ENCODE measurements at regions not wholly inside any gene's neighbourhood (a gene's known extent, or its start where the extent isn't known, plus 50 kb on each side); places are given as distances from the start of the nearest gene placed in this dataset.
"Not testable (repeated sequence)": the region's sequence is repeated elsewhere in the genome, so short reads cannot be mapped to it uniquely, and the experiment has no call there.

DNA sequence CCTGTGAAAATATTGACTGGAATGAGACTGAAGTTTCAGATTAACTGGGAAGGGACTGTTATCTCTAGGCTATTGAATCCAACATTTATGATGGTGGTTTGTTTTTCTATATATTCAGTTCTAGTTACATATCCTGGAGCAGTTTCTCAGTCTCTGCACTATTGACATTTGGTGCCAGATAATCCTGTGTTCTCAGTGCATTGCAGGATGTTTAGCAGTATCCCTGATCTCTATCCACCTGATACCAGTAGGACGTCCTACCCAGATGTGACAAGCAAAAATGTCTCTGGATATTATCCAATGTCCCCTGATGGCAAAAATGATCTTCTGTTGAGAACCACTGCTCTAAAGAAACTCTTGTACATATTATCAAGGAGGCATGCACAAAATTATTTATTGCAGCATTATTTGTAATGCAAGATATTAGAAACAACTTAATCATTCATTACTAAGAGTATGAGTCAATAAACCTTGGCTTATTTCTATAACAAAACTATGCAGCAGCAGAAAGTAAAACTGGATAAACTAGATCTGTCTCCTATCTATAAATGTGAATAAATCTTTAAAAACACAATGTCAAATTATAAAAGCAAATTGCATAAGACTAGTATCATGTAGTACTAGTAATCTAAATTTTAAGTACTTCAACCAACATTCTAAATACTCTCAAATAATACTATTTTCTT, 369.3 kb upstream of the RND3 start:
- DNase-seq (ENCODE audit: low read depth), result no peak

GRCh38 chr2:150853263-150853662, 365.8 kb upstream of the RND3 start:
- no peak for DNase-seq (ENCODE audit: low read depth)

DNA sequence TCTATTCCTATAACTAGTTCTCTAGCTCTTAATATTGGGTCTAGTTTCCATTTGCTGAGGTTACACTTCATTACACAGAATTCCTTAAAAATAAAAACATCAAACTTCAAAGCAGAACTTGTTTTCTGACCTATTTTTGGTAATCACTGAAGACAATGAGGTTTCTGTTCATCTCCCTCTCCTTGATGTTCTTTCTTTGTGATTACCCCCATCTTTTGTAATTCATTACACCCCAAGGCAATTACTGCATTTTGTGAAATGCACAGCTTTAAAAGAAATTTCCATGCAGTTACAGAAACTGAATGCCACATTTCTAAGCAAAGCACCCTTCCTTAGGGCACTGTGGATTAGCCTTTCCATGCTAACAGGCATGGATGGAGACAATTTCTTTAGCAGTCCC, 363.2 kb upstream of the RND3 start:
- DNase-seq (ENCODE audit: low read depth), result no peak

DNA sequence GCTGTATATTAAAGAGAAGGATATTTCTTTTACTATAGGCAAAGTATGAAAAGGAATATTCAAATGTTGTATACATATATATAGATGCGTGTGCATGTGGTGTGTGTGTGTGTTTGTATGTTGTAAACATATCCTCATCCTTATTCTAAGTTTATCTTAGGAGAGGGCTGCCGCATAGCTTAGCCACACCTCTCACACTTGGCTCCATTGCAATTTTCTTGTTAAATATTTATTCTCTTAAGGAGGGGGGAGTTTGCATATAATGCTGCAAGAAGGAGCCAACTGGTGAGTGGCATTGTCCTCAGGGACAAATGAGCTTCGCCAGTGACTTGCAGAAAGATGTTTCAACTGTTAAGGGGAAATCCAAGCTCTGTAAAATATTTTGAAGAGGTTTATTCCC, 360.1 kb upstream of the RND3 start:
- peak; percentile 27 for DNase-seq (ENCODE audit: low read depth)

DNA sequence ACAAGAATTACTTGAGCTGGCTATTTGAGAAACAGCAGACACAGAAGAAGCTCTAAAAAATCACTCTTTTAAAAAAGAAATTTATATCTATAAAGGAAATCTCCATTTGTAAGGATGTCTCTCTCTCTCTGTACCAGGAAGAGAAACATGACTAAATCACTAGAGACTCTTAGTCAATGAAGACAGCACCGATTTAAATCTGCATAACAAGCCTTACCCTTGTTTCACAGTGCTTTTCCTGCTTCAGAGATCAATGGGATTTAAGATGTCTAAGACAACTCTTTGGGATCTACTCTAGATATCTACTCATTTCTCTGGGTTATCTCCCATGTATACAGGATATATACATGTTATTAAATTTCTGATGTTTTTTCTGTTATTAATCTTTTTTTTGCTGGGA, 359.2 kb upstream of the RND3 start:
- DNase-seq (ENCODE audit: low read depth), result no peak

DNA sequence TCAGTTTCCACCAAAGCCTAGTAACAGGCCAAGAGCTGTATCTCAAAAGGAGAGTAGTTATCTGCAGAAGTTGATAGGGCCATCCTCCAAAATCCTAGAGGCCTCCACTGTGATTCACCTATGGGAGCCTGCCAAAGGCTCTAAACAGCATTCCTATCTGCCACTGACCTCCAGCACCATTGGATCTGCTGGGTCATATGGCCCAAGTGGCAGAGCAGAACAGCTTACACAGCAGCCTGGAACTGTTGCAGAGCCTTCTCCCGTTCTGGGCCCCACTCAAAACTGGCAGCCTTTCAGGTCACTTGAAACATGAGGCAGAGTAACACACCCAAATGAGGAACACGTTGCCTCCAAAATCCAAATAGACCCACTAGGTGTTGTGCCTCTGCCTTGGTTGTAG, 345.2 kb upstream of the RND3 start:
- no peak for DNase-seq (ENCODE audit: low read depth)

GRCh38 chr2:150824118-150824517, 336.7 kb upstream of the RND3 start:
- DNase-seq (ENCODE audit: low read depth), result no peak

- DNase-seq (ENCODE audit: low read depth), result no peak
Measured at GRCh38 chr2:150817422-150817821, 330.0 kb upstream of the RND3 start.

GRCh38 chr2:150812664-150813367, 325.3 kb upstream of the RND3 start:
- DNase-seq (ENCODE audit: low read depth), result no peak

GRCh38 chr2:150812066-150812465, 324.6 kb upstream of the RND3 start:
- no peak for DNase-seq (ENCODE audit: low read depth)

- peak; percentile 33 for DNase-seq (ENCODE audit: low read depth)
Measured at GRCh38 chr2:150811259-150811855, 323.9 kb upstream of the RND3 start.

DNA sequence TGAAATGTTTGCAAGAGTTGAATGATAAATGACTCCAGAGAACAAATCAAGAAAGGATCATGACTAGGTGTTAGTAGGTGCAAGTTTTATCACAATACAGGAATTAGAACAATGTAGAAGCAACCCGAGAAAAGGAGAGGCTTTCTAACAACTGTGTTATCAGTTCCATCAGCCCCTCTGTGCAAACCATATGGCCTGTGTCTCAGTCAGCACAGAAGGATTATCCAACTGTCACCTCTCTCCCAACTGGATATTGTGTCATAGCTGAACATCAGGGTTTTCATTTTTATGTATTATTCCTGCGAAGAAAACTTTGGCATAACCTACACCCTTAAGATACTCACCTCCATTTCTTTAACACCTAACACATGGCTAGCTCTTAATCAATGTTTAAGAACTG, 321.6 kb upstream of the RND3 start:
- no peak for DNase-seq (ENCODE audit: low read depth)

DNA sequence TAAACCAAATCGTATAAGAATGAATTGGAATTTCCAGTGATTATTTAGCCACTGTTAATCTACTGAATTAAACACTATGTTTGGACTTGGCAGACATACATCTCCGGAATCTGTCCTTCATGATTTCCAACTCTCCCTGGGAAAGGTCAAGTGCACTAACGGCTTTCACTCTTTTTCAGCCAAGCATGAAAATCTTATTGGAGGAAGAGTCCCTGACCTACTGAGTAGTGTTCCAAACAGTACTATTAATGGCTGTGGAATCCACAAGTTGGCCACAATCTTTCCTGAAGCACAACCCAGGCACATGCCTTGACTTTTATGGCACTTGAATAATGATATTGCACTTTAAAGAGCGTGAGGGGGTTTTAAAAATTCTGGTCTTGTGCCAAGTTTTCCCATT, 318.9 kb upstream of the RND3 start:
- peak; percentile 64 for DNase-seq (ENCODE audit: low read depth)

- DNase-seq (ENCODE audit: low read depth), result no peak
Measured at GRCh38 chr2:150803689-150804398, 316.4 kb upstream of the RND3 start.

DNA sequence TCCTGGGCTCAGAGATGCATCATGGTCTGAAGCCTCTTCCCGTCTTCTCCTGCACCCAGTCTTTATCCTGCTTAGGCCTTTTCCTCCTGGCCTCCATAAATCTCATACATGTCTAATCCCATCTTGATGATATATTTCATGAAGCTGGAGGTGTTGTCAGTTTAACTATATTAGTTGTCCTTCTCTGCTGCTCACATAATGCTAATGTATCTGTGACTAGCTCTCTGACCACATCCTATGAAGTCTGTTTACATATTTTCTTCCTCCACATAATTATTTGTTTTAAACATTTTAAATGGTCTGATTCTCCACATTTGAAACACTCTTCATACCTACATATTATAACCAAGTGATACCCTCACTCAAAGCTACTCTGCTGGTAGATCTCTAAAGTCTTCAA, 315.2 kb upstream of the RND3 start:
- DNase-seq (ENCODE audit: low read depth), result no peak

DNA sequence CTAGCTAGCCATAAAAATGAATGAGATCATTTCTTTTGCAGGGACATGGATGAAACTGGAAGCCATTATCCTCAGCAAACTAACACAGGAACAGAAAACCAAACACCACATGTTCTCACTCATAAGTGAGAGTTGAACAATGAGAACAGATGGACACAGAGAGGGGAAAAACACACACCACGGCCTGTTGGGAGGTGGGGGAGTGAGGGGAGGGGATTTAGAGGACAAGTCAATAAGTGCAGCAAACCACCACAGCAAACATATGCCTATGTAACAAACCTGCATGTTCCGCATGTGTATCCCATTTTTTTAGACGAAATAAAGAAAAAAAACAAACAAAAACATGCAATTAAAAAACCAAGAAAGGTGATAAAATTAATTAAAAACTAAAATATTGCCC, 308.8 kb upstream of the RND3 start:
- DNase-seq (ENCODE audit: low read depth), result not testable (repeated sequence)

- DNase-seq (ENCODE audit: low read depth), result no peak
Measured at GRCh38 chr2:150792780-150793300, 305.4 kb upstream of the RND3 start.

- no peak for DNase-seq (ENCODE audit: low read depth)
Measured at GRCh38 chr2:150791567-150791966, 304.1 kb upstream of the RND3 start.

DNA sequence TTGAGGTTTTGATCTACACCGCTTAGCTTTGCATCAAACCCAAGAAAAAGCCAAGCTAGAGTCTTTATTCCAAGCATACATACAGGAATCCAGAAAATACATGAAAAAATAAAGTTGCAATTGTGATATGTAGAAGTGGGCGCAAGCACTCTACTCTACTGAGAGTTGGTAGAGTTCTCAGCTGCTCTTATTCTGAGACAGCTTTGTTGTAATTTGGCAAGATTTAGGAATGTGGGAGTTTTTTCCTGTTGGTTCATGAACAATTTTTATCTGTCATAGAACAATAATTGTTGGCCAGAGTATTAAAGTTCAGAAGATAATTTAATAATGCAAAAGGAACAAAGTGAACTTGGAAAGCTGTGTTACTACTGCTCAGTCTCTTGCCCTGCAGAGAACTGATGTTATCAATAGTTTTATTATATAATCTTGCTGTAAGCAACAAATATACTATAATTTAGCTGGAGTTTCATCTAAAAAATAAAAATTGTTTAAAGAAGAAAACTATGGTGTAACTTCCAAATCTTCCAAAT, 302.0 kb upstream of the RND3 start:
- no peak for DNase-seq (ENCODE audit: low read depth)

GRCh38 chr2:150788426-150789140, 301.1 kb upstream of the RND3 start:
- DNase-seq (ENCODE audit: low read depth), result no peak

DNA sequence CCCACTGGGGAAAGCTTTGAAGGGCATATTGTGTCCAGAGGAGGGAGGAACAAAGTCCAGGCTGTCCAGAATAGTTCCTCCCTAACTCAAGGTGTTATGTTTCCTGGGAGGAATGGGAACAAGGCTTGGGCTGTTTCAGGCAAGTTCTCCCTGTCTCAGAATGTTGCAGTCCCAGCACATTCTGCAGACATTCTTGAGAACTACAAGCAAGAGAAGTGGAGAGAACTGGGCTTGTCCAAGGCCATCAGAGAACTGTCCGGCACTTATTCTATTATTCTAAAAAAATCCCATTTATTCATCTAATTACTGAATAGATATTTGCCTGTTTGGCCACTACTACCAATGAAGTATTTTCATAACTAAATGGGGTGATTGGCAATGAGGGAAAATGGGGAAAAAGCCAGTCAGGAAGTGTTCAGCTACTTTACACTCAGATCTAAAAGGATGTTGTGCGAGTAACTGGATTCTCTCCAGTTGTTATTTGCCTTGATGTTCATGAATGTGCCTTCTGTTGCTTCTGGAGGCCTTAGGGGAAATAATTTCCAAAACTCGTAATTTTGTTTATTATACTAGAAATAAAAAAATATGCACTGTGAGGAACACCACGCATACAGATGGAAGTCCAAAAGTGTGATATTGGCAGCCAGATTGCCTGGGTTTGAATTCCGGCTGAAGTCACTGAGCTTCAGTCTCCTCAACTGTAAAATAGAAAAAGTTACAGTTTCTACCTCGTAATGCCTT, 300.1 kb upstream of the RND3 start:
- DNase-seq (ENCODE audit: low read depth), result no peak
